GM21528 (cell line): ENCODE measurements at regions not wholly inside any gene's neighbourhood (a gene's known extent, or its start where the extent isn't known, plus 50 kb on each side); places are given as distances from the start of the nearest gene placed in this dataset.
"Not testable (repeated sequence)": the region's sequence is repeated elsewhere in the genome, so short reads cannot be mapped to it uniquely, and the experiment has no call there.

Source experiments
- ATAC-seq: cut with Tn5 transposase; IDR thresholded peaks from one replicate; pipeline ENCODE4 v1.9.1; 2021; ENCODE audit warnings: mild to moderate bottlenecking, moderate library complexity; ENCODE audit not compliant: unreplicated experiment, low FRiP score

GRCh38 chr9:120338340-120338739 lies 241.6 kb downstream of the CDK5RAP2 start:
- no peak for ATAC-seq

GRCh38 chr9:120337131-120337530 lies 242.8 kb downstream of the CDK5RAP2 start:
- no peak for ATAC-seq

- ATAC-seq, result no peak
Observed at GRCh38 chr9:120336753-120337090, 243.2 kb downstream of the CDK5RAP2 start.

DNA sequence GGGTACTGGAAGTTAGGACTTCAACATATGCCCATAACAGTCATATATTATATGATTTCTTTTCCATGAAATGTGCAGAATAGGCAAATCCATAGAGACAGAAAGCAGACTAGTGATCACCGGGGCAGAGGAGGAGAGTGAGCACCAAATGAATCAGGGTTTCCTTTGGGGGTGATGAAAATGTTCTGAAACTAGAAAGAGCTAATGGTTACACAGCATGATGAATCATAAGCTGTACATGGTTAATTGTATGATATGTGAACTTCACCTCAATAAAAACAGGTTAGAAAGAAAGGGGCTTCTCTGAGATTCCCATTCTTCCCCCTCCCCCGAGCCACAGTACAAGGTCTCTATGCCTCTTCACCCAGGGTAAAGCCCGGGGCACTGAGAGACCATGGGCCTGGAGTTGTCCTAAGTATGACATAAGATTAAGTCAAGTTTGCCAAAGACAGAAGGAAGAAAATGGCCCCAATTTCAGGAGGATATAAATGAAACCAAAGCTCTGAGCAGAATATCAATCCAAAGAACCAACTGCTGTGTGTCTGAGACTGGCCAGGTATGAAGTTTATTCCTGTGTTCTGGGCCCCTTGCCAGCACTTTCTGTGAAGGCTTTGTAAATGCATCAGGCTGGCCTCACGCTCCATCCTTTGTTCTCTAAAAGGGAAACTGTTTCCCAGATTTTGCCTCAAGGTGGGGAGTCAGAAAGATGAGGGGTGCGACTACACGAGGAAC lies 243.8 kb downstream of the CDK5RAP2 start:
- no peak for ATAC-seq

GRCh38 chr9:120331913-120332312 lies 248.1 kb downstream of the CDK5RAP2 start:
- ATAC-seq, result no peak

DNA sequence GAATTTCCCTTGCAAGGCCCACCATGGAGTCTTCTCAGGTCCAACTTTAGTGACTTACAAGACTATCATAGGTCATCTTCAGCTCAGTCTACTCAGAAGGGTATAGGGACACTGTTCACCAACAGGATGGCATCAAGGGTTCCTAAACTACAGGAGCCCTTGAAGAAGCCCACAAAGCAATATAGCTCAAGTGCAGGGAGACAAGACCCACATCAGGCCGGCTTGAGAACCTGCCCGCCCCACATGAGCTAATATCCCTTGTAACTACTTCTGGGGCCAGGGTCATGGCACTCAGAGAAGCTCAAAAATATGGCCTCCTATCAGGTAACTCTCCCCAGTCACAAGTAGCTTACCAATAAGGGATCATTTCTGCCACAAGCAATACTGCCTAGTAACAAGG lies 249.9 kb downstream of the CDK5RAP2 start:
- no peak for ATAC-seq

DNA sequence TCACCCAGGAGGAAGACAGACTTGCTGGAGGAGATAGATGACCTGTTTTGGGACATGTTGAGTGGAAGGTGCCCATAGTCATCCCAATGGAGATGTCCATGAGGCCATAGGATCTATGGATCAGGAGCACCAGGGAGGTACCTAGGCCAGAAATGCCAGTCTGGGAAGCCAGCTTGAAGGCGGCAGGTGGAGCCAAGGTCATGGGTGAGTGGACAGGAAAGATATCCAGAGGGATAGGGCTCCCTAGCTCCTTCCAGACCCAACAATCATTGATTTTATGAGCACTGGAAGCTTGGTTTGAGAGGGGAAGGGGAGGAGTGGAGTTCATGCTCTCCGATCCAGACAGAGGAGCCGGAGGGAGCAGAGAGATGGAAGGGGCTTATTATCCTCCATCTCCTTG lies 252.6 kb downstream of the CDK5RAP2 start:
- ATAC-seq, result no peak

- ATAC-seq, result no peak
Observed at GRCh38 chr9:120326049-120326693, 253.8 kb downstream of the CDK5RAP2 start.

DNA sequence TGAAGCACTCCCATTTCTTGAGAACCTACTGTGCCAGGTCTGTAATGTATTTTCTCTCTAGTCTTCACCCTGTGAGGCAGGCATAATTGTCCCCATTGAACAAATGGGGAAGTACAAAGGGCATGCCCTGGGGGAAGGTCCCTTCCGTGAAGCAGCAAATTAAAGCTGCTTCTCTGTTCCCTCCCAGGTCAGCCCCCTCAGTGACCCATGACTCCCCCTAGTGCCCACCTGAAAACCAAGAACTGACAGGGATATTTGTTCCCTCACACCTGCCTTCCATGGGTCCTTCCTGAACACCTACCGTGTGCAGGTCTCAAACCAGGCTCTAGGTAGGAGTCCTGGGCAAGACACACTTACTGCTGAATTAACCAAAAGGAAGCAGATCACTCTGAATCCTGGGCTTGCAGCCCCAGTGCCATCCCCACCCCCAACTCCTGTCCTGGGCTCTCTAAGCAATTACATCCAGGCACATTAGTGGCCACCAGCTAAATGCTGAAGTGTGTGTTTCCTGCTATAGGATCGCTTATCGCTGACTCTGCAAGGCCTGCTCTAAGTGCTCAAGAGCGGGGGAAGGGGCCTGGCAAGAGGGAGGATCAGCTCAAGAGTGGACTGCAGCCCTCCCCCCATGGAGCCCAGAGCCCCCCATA lies 254.8 kb downstream of the CDK5RAP2 start:
- ATAC-seq, result no peak

DNA sequence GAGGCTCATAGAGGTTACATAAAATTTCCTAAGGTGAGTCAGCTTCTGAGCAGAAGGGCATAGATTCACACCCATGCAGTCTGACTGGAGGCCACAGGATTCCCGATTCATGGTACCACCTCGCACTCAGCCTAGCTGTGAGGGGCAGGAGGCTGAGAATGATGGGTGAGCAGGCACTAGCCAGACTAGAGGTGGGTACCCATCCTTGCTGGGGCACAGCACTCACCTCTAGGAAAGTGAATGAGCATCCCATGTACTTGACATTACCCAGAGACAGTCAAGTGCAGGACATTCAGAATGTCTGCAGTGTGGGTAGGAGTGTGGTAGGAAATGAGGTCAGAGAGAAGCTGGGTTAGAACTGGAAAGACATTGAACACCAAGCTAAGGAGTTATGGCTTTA lies 255.5 kb downstream of the CDK5RAP2 start:
- ATAC-seq, result no peak

DNA sequence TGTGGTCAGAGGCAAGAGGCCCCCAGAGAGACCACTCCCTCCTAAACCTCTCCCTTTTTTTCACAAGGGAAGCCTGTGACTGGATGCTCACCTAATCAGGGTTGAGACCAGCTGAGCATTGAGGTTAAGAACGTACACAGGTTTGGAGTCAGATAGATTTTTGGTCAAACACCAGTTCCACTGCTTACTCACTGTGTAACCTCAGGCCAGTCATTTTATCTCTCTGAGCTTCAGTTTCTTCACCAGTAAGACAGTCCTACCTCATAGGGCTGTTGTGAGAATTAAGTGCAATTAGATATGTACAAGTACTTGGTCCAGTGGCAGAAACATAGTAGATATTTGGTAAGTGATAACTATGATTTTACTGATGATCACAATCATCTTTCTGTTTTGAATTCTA lies 256.8 kb downstream of the CDK5RAP2 start:
- no peak for ATAC-seq

- no peak for ATAC-seq
Observed at GRCh38 chr9:120319452-120319851, 260.5 kb downstream of the CDK5RAP2 start.

DNA sequence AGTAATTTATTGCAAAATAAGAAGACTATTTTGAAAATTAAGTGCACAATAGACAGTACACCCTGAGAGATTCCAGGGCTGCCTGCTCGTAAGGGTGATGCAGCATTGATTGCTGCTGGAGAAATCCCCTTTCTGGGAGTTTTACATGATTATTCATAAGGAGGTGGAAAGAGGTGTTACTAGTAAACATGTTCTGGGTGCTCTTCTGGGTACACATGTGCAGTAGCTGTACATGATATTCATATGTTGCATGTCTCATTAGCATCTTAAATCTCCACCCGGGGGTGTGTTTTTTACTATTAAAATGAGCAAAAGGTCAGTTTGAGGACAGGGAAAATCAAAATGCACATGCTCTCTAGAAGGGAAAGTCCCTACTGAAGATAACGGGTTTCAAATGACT lies 264.8 kb downstream of the CDK5RAP2 start:
- no peak for ATAC-seq

DNA sequence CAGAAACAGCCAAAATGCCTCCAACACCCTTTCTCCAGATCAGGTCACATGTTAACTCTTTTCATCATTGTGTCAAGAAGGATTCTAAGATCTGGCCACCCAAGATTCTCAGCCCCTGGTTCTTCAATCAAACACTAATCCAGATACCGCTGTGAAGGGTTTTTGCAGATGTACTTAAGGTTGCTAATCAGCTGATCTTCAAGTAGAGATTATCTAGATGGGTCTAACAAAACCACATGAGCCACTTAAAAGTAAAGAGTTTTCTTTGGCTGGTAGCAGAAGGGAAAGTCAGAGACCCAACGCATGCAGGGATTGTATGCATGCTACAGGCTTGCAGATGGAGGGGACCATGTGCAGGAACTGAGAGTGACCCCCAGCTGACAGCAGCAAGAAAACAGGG lies 267.9 kb downstream of the CDK5RAP2 start:
- no peak for ATAC-seq

DNA sequence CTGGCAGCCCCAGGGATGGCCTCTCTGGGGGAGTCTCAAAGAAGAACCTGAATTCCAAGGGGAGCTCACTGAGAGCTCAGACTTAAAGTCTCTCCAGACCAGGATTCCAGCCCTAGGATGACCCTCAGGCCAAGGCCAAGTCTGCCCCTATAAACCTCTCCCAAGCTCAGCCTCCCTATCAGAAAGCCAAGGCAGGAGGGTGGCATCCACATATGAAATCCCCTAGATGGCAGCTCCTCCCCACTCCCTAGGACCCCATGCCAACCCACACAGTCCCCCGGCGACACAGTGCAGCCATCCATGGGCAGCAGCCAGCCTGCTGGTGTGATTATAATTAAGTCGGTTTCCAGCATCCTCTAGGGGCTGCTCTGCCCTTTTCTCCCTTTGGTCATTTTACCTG lies 269.9 kb downstream of the CDK5RAP2 start:
- ATAC-seq, result no peak

- ATAC-seq, result no peak
Observed at GRCh38 chr9:120308495-120308894, 271.5 kb downstream of the CDK5RAP2 start.

DNA sequence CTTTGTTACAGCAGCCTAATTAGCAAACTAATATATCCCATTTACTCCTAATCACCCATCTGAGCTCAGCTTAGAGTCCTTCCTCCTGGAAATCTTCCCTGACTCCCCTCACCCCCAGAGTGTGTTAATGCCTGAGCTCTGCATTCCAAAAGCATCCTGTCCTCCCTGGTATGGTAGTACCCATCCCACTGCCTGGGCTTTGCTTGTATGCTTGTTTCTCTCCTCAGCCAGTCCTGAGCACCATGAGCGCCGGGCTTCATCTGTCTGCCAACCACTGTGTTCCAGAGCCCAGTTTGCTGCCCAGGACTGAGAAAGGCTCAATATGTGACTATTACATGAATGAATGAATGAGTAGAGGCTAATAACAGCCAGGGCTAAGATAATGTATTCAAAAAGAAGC lies 272.4 kb downstream of the CDK5RAP2 start:
- ATAC-seq, result no peak

DNA sequence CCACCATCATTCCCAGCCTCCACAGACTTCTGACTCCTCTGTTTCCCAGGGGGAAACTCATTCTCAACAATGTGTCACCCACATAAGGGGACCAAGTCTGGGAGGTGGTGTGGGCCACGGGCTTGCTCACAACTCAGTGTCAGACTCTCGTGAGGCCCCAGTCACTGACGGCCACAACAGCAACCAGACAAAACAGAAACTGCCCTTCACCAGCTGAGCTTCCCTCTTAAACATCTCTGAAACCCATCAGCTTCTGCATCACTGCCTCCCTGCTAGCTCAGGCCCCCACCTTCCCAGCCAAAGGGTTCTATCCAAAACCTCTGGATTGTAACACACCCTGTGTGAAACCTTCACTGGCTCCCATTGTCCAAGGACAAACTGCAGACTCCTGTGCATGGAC lies 273.4 kb downstream of the CDK5RAP2 start:
- no peak for ATAC-seq

GRCh38 chr9:120306088-120306487 lies 273.9 kb downstream of the CDK5RAP2 start:
- ATAC-seq, result no peak

GRCh38 chr9:120304896-120305295 lies 275.1 kb downstream of the CDK5RAP2 start:
- ATAC-seq, result not testable (repeated sequence)

DNA sequence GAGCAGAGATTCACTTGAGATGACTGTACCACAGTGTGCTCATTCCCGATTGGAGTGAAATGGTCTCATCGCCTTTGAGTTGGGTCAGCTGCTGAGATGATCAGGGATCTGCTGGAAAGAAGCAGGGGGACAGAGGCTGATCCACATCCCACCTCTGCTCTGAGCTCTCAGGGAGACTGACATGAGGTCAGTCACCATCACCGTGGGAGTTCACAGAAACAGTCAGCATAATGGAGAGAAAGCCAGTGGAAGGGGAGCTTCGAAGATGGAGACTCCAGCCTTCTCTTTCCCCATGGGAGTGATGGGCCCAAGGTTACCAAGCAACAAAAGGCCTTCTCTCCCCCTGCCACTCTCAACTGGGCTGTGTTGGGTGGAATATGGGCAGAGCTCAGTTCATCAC lies 276.4 kb downstream of the CDK5RAP2 start:
- ATAC-seq, result no peak

GRCh38 chr9:120299785-120300184 lies 280.2 kb downstream of the CDK5RAP2 start:
- no peak for ATAC-seq
